PFSK-1 (cell line): ENCODE measurements at regions not wholly inside any gene's neighbourhood (a gene's known extent, or its start where the extent isn't known, plus 50 kb on each side); places are given as distances from the start of the nearest gene placed in this dataset.

Source experiments
- FOXP2 ChIP-seq: optimal IDR thresholded peaks from 2 replicates; pipeline ENCODE3; 2011; ENCODE audit warnings: borderline replicate concordance, control low read depth, inconsistent platforms; ENCODE audit not compliant: insufficient read depth; ENCODE audit errors: extremely low read length, extremely low read depth
- POLR2AphosphoS5 ChIP-seq: IDR thresholded peaks from 2 replicates; pipeline ENCODE4 v1.6.1; 2012; ENCODE audit warnings: low read depth, mild to moderate bottlenecking, control low read depth, low read length, moderate library complexity
- REST ChIP-seq, 2 experiments: IDR thresholded peaks; 2 replicates each; pipeline versions ENCODE4 v1.6.1 to v1.8.0; 2011 to 2012; ENCODE audit warnings: low read depth in 2 of 2, low read length in 2 of 2, control low read depth in 1 of 2, inconsistent platforms in 1 of 2, mild to moderate bottlenecking in 1 of 2, moderate library complexity in 1 of 2; ENCODE audit not compliant: insufficient read depth in 1 of 2
- SIN3A ChIP-seq: IDR thresholded peaks from 2 replicates; pipeline ENCODE4 v1.6.1; 2012; ENCODE audit warnings: mild to moderate bottlenecking, low read length, moderate library complexity, borderline replicate concordance; ENCODE audit not compliant: insufficient read depth
- TAF1 ChIP-seq: IDR thresholded peaks from 2 replicates; pipeline ENCODE4 v1.6.1; 2012; ENCODE audit warnings: low read length, control low read depth, borderline replicate concordance; ENCODE audit not compliant: insufficient read depth

- TF ChIP-seq POLR2AphosphoS5 (no peak), SIN3A (no peak), FOXP2 (no peak), REST (IDR thresholded peaks at IDR 0.05; ENCODE audit: insufficient read depth in 1 of 2, low read depth in 2 of 2, low read length in 2 of 2) (no peak), TAF1 (no peak)
Observed at GRCh38 chr17:79251824-79252223, 177.2 kb downstream of the ENGASE start.

GRCh38 chr17:79249929-79250521 is 175.4 kb downstream of the ENGASE start:
- TF ChIP-seq TAF1: no peak
- no peak for TF ChIP-seq FOXP2
- no peak for TF ChIP-seq REST (IDR thresholded peaks at IDR 0.05; ENCODE audit: insufficient read depth in 1 of 2, low read depth in 2 of 2, low read length in 2 of 2)
- no peak for TF ChIP-seq POLR2AphosphoS5
- TF ChIP-seq SIN3A: no peak

GRCh38 chr17:79248843-79249493 is 174.3 kb downstream of the ENGASE start:
- no peak for TF ChIP-seq SIN3A
- TF ChIP-seq FOXP2: no peak
- no peak for TF ChIP-seq POLR2AphosphoS5
- no peak for TF ChIP-seq REST (IDR thresholded peaks at IDR 0.05; ENCODE audit: insufficient read depth in 1 of 2, low read depth in 2 of 2, low read length in 2 of 2)
- no peak for TF ChIP-seq TAF1

GRCh38 chr17:79246225-79247190 is 171.9 kb downstream of the ENGASE start:
- TF ChIP-seq FOXP2 (no peak), REST (IDR thresholded peaks at IDR 0.05; ENCODE audit: insufficient read depth in 1 of 2, low read depth in 2 of 2, low read length in 2 of 2) (no peak), SIN3A (no peak), TAF1 (no peak), POLR2AphosphoS5 (no peak)
